HG02840 (cell line): ENCODE measurements at regions not wholly inside any gene's neighbourhood (a gene's known extent, or its start where the extent isn't known, plus 50 kb on each side); places are given as distances from the start of the nearest gene placed in this dataset.

Experiments
- ATAC-seq: cut with Tn5 transposase; IDR thresholded peaks from one replicate; pipeline ENCODE4 v1.9.1; 2021; ENCODE audit warnings: mild to moderate bottlenecking, moderate library complexity, moderate number of reproducible peaks; ENCODE audit not compliant: unreplicated experiment, low FRiP score

- no peak for ATAC-seq
Observed at GRCh38 chr4:136803433-136803832, 728.9 kb downstream of the PCDH18 start.

- no peak for ATAC-seq
Observed at GRCh38 chr4:136800248-136800647, 732.0 kb downstream of the PCDH18 start.

- no peak for ATAC-seq
Observed at GRCh38 chr4:136796953-136797352, 735.3 kb downstream of the PCDH18 start.

GRCh38 chr4:136793848-136794247 lies 738.4 kb downstream of the PCDH18 start:
- no peak for ATAC-seq

- no peak for ATAC-seq
Observed at GRCh38 chr4:136784326-136784725, 748.0 kb downstream of the PCDH18 start.

- no peak for ATAC-seq
Observed at GRCh38 chr4:136769717-136770116, 762.6 kb downstream of the PCDH18 start.

- ATAC-seq: no peak
Observed at GRCh38 chr4:136768925-136769275, 763.4 kb downstream of the PCDH18 start.

- ATAC-seq: no peak
Observed at GRCh38 chr4:136768213-136768924, 763.9 kb downstream of the PCDH18 start.

GRCh38 chr4:136763919-136764318 lies 768.4 kb downstream of the PCDH18 start:
- no peak for ATAC-seq

GRCh38 chr4:136755531-136755916 lies 776.8 kb downstream of the PCDH18 start:
- ATAC-seq: no peak

GRCh38 chr4:136754810-136755530 lies 777.3 kb downstream of the PCDH18 start:
- ATAC-seq: no peak

- no peak for ATAC-seq
Observed at GRCh38 chr4:136751556-136751955, 780.7 kb downstream of the PCDH18 start.

GRCh38 chr4:136750897-136751296 lies 781.4 kb downstream of the PCDH18 start:
- ATAC-seq: no peak

GRCh38 chr4:136749989-136750388 lies 782.3 kb downstream of the PCDH18 start:
- ATAC-seq: no peak

- no peak for ATAC-seq
Observed at GRCh38 chr4:136748773-136749172, 783.5 kb downstream of the PCDH18 start.

- no peak for ATAC-seq
Observed at GRCh38 chr4:136748165-136748564, 784.1 kb downstream of the PCDH18 start.

- ATAC-seq: no peak
Observed at GRCh38 chr4:136743238-136743637, 789.1 kb downstream of the PCDH18 start.

GRCh38 chr4:136742333-136742732 lies 790.0 kb downstream of the PCDH18 start:
- ATAC-seq: no peak

GRCh38 chr4:136741468-136741867 lies 790.8 kb downstream of the PCDH18 start:
- ATAC-seq: no peak

GRCh38 chr4:136740326-136740725 lies 792.0 kb downstream of the PCDH18 start:
- no peak for ATAC-seq

GRCh38 chr4:136737066-136737465 lies 795.2 kb downstream of the PCDH18 start:
- no peak for ATAC-seq

- ATAC-seq: no peak
Observed at GRCh38 chr4:136731025-136731424, 801.3 kb downstream of the PCDH18 start.
